Smooth muscle cell (in vitro differentiated cells): ENCODE measurements at regions not wholly inside any gene's neighbourhood (a gene's known extent, or its start where the extent isn't known, plus 50 kb on each side); places are given as distances from the start of the nearest gene placed in this dataset.

Experiments used
- DNase-seq: peaks from one replicate; lab custom pipeline; 2025; ENCODE audit not compliant: unreplicated experiment; lab: John Stamatoyannopoulos, UW
- H2AFZ ChIP-seq: fragments of 200-600 bp; sonication (generic); 2 replicates; pipeline ENCODE4 v1.6.0; 2016; ENCODE audit warnings: antibody characterized with exemption, low read depth, mild to moderate bottlenecking
- H3F3A ChIP-seq: fragments of 200-600 bp; sonication (generic); 2 replicates; pipeline ENCODE4 v1.6.0; 2017; ENCODE audit warnings: antibody characterized with exemption, low read depth
- H3K27ac ChIP-seq: fragments of 200-600 bp; sonication (generic); 2 replicates; pipeline ENCODE4 v1.5.1; 2016; ENCODE audit warnings: low read depth, mild to moderate bottlenecking
- H3K27me3 ChIP-seq: fragments of 200-600 bp; sonication (generic); 2 replicates; pipeline ENCODE4 v1.6.1; 2016; ENCODE audit warnings: low read depth, mild to moderate bottlenecking
- H3K36me3 ChIP-seq: fragments of 200-600 bp; sonication (generic); 2 replicates; pipeline ENCODE4 v1.5.1; 2016; ENCODE audit warnings: low read depth
- H3K4me1 ChIP-seq: fragments of 200-600 bp; sonication (generic); 2 replicates; pipeline ENCODE4 v1.5.1; 2016; ENCODE audit warnings: low read depth
- H3K4me2 ChIP-seq: fragments of 200-600 bp; sonication (generic); 2 replicates; pipeline ENCODE4 v1.6.0; 2016; ENCODE audit warnings: mild to moderate bottlenecking
- H3K4me3 ChIP-seq: fragments of 200-600 bp; sonication (generic); 2 replicates; pipeline ENCODE4 v1.5.1; 2016; ENCODE audit warnings: mild to moderate bottlenecking
- H3K79me2 ChIP-seq: fragments of 200-600 bp; sonication (generic); 2 replicates; pipeline ENCODE4 v1.6.0; 2016; ENCODE audit warnings: low read depth, mild to moderate bottlenecking
- H3K9ac ChIP-seq: fragments of 200-600 bp; sonication (generic); 2 replicates; pipeline ENCODE4 v1.6.0; 2016; ENCODE audit warnings: low read depth
- H3K9me3 ChIP-seq: fragments of 200-600 bp; sonication (generic); replicated peaks from 2 replicates; pipeline ENCODE4 v1.5.1; 2016; ENCODE audit warnings: low read depth
- H4K20me1 ChIP-seq: fragments of 200-600 bp; sonication (generic); 2 replicates; pipeline ENCODE4 v1.6.0; 2016; ENCODE audit warnings: low read depth
- CTCF ChIP-seq: fragments of 200-600 bp; sonication (generic); IDR thresholded peaks from 2 replicates; pipeline ENCODE4 v1.5.1; 2017; ENCODE audit warnings: borderline replicate concordance, mild to moderate bottlenecking, antibody characterized with exemption; ENCODE audit not compliant: insufficient read depth, poor library complexity, severe bottlenecking
- WGBS: methylation state at CpG from one replicate; pipeline ENCODE4 v1.1.7; 2016; ENCODE audit warnings: low lambda C conversion rate; 5-methylcytosine and 5-hydroxymethylcytosine counted together

- Histone ChIP-seq H4K20me1 (no peaks in the 10 kb centered on the region), H3K36me3 (no peaks in the 10 kb centered on the region), H3K4me2 (no peak overlapping the region), H3F3A (no peaks in the 10 kb centered on the region), H3K9me3 (no peaks in the 10 kb centered on the region), H3K4me3 (no peak overlapping the region), H3K9ac (no peak overlapping the region), H3K79me2 (no peaks in the 10 kb centered on the region), H3K4me1 (no peaks in the 10 kb centered on the region), H3K27ac (no peak overlapping the region), H3K27me3 (no peaks in the 10 kb centered on the region), H2AFZ (no peak overlapping the region)
- no peak for TF ChIP-seq CTCF
- no peak for DNase-seq
- 95% methylated on average over 3 of the region's 3 CpGs for WGBS
Observed at GRCh38 chr4:100244347-100244746, 54.1 kb upstream of the DDIT4L start.
